H4 (cell line): ENCODE measurements at regions not wholly inside any gene's neighbourhood (a gene's known extent, or its start where the extent isn't known, plus 50 kb on each side); places are given as distances from the start of the nearest gene placed in this dataset.

Experiments used
- DNase-seq: peaks from one replicate; pipeline ENCODE4 v3.0.0-alpha.2; 2015; ENCODE audit warnings: low spot score

GRCh38 chr4:160831165-160831922 is 1332.5 kb downstream of the FSTL5 start:
- DNase-seq, result no peak

GRCh38 chr4:160835789-160836188 is 1328.0 kb downstream of the FSTL5 start:
- DNase-seq, result peak; percentile 60

GRCh38 chr4:160836431-160836830 is 1327.4 kb downstream of the FSTL5 start:
- no peak for DNase-seq

- DNase-seq, result no peak
Observed at GRCh38 chr4:160846121-160846520, 1317.7 kb downstream of the FSTL5 start.

GRCh38 chr4:160847228-160847627 is 1316.6 kb downstream of the FSTL5 start:
- DNase-seq, result no peak

- no peak for DNase-seq
Observed at GRCh38 chr4:160848489-160848888, 1315.3 kb downstream of the FSTL5 start.

GRCh38 chr4:160848901-160849760 is 1314.7 kb downstream of the FSTL5 start:
- DNase-seq, result peak; percentile 69

GRCh38 chr4:160864253-160864652 is 1299.5 kb downstream of the FSTL5 start:
- no peak for DNase-seq

GRCh38 chr4:160869899-160870298 is 1293.9 kb downstream of the FSTL5 start:
- DNase-seq, result no peak

- DNase-seq, result no peak
Observed at GRCh38 chr4:160872491-160872890, 1291.3 kb downstream of the FSTL5 start.

- no peak for DNase-seq
Observed at GRCh38 chr4:160877087-160877790, 1286.6 kb downstream of the FSTL5 start.

GRCh38 chr4:160880180-160880579 is 1283.6 kb downstream of the FSTL5 start:
- DNase-seq, result no peak

GRCh38 chr4:160887668-160888067 is 1276.1 kb downstream of the FSTL5 start:
- DNase-seq, result no peak

GRCh38 chr4:160894128-160894527 is 1269.7 kb downstream of the FSTL5 start:
- no peak for DNase-seq

- no peak for DNase-seq
Observed at GRCh38 chr4:160894809-160895208, 1269.0 kb downstream of the FSTL5 start.

GRCh38 chr4:160927311-160927710 is 1236.5 kb downstream of the FSTL5 start:
- DNase-seq, result no peak

GRCh38 chr4:160928482-160928881 is 1235.3 kb downstream of the FSTL5 start:
- DNase-seq, result peak; percentile 13

GRCh38 chr4:160947653-160948052 is 1216.1 kb downstream of the FSTL5 start:
- no peak for DNase-seq

- no peak for DNase-seq
Observed at GRCh38 chr4:160956875-160957274, 1206.9 kb downstream of the FSTL5 start.

- no peak for DNase-seq
Observed at GRCh38 chr4:160969925-160970324, 1193.9 kb downstream of the FSTL5 start.

GRCh38 chr4:160980091-160980490 is 1183.7 kb downstream of the FSTL5 start:
- no peak for DNase-seq

- DNase-seq, result no peak
Observed at GRCh38 chr4:160981083-160981482, 1182.7 kb downstream of the FSTL5 start.
